ENCODE measurements at regions not wholly inside any gene's neighbourhood (a gene's known extent, or its start where the extent isn't known, plus 50 kb on each side); places are given as distances from the start of the nearest gene placed in this dataset.
A peak's percentile ranks its signal among the peaks of the same experiment; 100 is the strongest.
"Not testable (repeated sequence)": the region's sequence is repeated elsewhere in the genome, so short reads cannot be mapped to it uniquely, and the experiment has no call there.

DNA sequence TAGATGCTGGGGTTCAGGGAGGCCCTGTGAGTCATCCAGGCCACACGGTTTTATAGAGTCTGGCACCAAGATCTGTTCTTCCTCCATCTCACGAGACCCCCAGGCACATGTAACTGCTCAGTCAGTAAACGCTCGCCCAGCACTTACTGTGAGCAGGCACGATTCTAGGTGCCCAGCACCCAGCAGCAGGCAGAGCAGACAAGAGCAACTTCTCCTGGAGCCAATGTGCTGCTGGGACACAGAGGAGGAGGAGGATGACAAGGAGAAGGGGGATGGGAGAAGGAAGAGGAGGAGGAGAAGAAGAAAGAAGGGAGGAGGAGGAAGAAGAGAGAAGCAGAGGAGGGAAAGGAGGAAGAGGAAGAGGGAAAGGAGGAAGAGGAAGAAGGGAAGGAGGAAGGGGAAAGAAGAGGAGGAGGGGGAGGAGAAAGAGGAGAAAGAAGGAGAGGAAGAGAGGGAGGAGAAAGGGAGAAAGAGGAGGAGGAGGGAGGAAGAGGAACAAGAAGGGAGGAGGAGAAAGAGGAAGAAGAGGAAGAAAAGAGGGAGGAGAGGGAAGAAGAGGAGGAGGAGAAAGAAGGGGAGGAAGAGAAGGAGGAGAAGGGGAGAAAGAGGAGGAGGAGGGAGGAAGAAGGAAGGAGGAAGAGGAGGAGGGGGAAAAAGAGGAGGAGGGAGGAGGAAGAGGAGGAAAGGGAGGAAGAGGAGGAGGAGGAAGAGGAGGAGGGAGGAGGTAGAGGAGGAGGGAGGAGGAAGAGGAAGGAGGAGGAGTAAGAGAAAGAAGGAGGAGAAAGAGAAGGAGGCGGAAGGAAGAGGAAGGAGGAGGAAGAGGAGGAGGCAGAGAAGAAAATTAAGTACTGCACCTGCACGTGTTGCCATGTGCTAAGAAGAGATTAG lies 77.6 kb upstream of the RTL6 start:
- no peak for DNase-seq (ENCODE audit: low read depth)

DNA sequence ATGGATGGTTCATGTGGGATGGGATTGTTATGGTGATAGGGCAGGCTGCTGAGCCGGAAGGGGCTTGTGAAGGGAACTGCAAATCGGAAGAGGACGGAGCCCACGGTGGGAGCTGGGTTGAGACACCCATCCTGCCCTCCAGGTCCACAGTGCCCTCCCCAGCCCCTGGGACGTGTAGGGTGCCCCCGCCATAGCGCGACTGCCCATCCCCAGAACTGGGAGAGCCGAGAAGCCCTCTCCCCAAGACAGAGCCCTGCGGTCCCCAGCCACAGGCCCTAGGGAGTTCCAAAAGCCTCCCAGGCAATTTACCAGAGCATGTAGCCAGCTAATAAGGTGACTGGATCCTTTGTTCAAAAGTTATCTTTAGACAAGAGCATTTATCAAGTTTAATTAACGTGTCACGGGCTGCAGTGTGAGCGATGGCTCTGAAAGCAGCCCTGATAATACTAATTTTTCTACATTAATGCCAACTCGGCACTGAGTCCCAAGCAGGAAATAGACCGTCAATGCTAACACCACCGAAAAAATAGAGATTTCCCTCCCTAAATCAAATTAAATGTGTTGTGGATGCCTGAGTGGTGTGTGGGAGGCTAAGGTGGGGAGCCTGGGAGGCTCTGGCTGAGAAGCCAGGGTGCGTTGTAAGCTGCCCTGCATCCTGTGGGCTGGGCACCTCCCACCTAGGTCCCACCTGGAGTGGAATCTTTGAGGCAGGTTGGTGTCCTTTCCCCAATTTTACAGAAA lies 76.8 kb upstream of the RTL6 start:
- no peak for DNase-seq (ENCODE audit: low read depth)

DNA sequence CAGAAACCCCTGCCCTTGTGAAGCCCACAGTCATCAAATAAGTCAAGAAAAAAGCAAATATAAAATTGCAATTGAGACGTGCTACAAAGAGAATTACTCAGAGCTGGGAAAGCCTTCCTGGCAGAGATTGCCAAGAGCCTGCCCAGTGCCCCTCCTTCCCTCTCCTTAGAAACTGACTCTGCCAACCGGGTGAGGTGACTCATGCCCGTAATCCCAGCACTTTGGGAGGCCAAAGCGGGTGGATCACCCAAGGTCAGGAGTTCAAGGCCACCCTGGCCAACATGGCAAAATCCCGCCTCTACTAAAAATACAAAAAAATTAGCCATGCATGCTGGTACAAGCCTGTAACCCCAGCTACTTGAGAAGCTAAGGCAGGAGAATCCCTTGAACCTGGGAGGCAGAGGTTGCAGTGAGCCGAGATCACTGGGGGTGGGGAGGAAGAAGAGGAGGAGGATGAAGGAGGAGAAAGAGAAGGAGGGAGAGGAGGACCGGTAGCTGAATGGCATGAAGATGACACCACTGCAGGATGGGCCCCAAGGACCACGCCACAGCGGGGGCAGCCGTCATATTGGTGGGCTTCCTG lies 76.1 kb upstream of the RTL6 start:
- DNase-seq (ENCODE audit: low read depth): peak; percentile 67

DNA sequence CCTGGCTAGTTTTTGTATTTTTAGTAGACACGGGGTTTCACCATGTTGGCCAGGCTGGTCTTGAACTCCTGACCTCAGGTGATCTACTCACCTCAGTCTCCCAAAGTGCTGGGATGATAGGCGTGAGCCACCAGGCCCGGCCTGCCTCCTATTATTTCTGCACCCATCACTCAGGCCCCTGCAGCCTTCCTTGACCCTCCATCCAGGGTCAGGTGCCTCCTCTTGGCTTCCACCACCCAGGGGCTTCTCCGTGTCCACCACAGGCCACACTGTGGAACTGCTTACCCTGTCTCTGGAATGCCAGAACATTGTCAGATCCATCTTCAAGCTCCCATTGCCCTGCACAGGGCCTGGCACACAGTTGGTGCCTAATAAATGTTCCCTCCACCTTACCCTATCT lies 75.4 kb upstream of the RTL6 start:
- DNase-seq (ENCODE audit: low read depth): no peak

DNA sequence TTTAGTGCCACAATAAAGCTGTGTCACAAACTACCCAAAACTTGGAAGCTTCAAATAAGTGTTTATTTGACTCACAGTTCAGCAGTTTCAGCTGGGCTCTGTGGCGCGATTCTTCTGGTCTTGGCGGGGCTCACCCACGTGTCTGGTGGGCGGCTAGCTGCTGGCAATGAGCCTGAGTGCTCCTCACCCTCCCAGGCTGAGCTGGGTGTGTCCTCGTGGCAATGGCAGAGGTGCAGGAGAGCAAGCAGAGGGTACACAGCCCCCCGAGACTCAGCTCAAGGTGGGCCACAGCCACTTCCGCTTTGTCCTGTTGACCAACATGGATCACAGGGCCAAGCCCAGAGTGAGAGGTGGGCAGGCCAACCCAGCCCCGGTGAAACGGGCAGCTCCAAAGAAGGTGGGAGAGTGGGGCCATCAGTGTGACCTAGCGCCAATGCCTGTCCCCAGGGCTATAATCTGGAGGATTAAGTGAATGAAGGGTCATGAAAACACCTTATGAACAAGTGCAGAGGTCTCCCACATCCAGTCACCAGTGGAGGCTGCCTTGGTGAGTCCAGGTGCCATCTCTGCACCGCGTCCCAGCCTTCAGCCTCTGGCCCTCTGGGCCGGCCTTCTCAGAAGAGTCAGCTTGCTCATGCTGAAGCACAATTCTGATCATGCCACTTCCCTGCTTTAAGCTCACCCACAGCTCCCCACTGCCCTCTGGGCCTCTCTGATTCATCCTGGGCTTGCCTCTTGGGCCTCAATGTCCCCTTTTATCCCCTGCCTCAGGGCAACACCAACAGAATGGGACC lies 74.6 kb upstream of the RTL6 start:
- DNase-seq (ENCODE audit: low read depth): no peak

DNA sequence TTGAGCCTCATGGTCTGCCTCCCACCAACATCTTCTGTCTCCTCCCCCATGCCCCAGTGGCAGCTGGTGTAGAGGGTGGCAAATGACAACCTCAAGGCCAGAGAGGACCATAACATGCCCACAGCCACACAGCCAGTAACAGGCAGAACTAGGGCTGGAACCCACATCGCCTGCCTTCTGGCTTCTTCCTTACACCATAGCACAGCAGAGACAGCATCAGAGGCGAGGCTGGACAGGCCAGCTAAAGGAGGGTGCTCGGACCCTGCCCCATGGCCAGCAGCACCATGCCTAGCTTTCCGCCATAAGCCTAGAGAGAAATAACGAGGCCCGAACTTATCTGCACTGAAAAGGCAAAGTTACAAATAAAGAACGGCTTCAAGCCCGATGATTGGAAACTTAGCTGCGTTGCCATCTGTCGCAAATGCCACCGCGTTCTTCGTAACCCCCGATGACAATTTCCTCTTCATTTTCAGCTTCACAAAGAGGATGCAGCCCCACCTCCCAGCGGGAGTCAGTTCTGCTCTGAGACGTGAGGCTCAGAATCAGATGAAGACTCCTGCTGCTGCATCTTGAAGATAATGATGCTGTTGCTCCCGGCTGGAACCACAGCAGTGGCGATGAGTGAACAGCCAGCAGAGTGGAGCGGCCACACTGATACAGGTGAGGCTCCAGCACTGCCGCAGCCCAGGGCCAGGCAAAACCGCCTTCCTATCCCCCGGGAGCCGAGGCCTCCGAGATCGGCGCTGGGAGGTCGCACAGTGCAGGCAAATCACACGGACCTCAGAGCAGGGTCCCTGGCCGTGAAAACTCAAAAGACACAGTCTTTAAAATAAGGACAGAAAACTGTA lies 73.8 kb upstream of the RTL6 start:
- no peak for DNase-seq (ENCODE audit: low read depth)

DNA sequence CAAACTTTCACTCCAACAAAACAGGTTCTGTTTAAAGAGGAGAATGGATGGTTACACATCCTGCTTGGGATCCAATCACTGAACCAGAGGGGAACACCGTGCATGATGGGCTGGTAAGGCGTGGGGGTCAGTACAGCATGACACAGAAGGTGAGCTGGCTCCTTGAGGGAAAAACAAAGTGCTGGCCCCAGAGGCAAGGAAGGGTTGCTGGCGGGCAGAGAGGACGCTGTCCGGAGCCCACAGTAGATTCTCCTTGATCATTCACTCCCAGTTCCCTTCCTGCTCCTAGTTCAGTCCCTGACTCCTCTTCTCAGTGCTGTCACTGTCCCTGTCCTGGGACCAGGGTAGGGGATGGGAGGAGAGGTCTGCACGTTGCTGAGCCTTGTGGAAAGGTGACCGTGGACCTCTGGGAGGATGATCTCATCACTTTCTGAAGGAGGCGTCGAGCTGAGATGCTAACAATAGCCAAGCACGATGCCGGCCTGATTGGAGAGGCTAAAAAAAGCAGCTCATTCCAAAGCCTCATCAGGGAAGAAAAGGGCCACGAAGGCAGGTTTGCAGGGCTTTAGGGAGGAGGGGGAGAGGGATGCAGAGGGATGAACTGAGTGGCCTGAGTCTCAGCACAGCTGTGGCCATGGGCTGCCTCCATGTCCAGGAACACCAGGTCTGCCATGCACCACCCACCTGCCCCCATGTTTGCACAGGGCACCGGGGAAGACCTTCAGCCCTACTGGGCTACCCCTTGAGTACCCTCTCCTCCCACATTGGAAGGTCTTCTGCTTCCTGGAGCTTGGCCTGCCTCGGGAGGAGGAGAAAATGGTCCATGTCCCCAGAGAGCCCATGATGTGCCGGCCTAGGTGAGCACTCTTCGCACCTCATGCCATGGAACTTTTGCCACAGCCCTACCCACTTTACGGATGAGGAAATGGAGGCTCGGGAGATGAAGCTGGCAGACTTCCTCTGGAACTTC lies 72.7 kb upstream of the RTL6 start:
- no peak for DNase-seq (ENCODE audit: low read depth)

DNA sequence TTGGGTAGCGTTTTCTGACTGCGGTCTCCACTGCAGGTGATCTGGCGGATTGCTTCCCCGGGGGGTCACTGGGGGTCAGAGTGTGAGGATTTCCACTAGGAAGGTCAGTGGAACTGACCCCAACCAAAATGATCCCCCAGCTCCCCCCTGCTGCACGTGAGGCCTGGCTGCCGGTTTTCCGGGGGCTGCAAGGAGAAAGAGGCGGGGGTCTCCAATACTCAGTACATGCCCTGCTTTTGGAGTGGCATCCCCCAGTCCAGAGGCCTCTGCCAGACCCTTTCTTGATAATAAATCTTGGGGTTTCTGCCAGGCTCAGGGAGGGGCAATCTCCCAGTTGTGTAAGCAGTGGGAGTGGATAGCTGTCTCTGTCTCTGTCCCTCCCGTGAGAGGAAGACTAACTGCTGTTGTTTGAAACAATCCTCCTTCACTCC lies 71.5 kb upstream of the RTL6 start:
- DNase-seq (ENCODE audit: low read depth): no peak

DNA sequence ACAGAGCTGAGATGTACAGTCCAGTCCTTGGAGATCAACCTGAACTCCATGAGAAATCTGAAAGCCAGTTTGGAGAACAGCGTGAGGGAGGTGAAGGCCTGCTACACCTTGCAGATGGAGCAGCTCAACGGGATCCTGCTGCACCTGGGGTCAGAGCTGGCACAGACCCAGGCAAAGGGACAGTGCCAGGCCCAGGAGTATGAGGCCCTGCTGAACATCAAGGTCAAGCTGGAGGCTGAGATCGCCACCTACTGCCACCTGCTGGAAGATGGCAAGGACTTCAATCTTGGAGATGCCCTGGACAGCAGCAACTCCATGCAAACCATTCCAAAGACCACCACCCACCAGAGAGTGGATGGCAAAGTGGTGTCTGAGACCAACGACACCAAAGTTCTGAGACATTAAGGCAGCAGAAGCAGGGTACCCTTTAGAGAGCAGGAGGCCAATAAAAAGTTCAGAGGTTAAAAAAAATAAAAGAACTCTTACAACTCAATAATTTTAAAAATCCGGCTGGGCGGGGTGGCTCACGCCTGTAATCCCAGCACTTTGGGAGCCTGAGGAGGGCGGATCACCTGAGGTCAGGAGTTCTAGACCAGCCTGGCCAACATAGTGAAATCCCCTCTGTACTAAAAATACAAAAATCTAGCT lies 69.9 kb upstream of the RTL6 start:
- peak; percentile 21 for DNase-seq (ENCODE audit: low read depth)

DNA sequence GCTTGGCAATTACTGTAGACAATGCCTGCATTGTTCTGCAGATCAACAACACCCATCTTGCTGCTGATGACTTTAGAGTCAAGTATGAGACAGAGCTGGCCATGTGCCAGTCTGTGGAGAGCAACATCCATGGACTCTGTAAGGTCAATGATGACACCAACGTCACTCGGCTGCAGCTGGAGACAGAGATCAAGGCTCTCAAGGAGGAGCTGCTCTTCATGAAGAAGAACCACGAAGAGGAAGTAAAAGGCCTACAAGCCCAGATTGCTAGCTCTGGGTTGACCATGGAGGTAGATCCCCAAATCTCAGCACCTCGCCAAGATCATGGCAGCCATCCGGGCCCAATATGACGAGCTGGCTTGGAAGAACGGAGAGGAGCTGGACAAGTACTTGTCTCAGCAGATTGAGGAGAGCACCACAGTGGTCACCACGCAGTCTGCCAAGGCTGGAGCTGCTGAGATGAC lies 69.4 kb upstream of the RTL6 start:
- not testable (repeated sequence) for DNase-seq (ENCODE audit: low read depth)

DNA sequence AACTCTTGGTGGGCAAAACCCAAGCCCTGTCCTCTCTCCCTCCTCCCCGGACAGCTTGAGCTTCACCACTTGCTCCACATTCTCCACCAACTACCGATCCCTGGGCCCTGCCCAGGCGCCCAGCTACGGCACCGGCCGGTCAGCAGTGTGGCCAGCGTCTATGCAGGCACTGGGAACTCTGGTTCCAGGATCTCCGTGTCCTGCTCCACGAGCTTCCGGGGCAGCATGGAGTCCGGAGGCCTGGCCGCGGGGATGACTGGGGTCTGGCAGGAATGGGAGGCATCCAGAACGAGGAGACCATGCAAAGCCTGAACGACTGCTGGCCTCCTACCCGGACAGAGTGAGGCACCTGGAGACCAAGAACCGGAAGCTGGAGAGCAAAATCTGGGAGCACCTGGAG lies 68.9 kb upstream of the RTL6 start:
- DNase-seq (ENCODE audit: low read depth): no peak

DNA sequence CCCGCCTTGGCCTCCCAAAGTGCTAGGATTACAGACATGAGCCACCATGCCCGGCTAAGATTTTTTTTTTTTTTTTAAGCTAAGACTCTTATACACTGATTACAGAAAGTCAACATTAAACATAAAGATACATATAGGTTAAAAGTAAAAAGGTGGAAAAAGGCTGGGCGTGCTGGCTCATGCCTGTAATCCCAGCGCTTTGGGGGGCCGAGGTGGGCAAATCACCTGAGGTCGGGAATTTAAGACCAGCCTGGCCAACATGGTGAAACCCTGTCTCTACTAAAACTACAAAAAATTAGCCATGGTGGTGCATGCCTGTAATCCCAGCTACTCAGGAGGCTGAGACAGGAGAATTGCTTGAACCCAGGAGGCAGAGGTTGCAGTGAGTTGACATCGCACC lies 64.6 kb upstream of the RTL6 start:
- DNase-seq (ENCODE audit: low read depth): not testable (repeated sequence)

DNA sequence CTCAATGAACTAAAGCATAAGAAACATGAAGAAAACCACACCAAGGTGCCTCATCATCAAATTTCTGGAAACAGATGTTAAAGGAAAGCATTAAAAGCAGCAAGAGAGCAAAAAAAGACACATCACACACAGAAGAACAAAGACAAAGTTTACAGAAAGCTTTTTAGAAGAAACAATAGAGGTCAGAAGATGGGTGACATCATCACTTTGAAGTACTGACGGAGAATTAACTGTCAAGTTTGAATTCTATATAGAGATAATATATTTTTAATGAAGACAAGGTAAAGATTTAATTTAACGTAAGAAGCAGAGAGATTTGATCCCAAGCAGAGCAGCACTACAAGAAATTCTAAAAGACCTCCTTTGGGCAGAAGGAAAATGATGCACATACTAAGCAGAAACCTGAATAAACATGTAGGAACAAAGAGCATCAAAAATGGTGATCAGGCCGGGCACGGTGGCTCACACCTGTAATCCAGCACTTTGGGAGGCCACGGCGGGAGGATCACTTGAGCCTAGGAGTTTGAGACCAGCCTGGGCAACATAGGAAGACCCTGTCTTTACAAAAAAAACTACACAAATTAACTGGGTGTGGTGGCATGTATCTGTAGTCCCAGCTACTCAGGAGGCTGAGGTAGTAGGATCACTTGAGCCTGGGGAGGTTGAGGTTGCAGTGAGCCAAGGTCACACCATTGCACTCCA lies 63.3 kb upstream of the RTL6 start:
- DNase-seq (ENCODE audit: low read depth): no peak

DNA sequence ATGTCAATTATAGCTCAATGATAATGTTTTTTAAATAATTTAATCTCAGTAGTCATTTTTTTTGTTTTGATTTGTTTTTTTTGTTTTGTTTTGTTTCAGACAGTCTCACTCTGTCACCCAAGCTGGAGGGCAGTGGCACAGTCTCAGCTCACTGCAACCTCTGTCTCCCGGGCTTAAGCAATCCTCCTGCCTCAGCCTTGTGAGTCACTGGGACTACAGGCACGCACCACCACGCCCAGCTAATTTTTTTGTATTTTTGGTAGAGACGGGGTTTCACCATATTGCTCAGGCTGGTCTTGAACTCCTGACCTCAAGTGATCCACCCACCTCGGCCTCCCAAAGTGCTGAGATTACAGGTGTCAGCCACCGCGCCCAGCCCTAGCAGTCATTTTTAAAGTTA lies 60.6 kb upstream of the RTL6 start:
- DNase-seq (ENCODE audit: low read depth): not testable (repeated sequence)

DNA sequence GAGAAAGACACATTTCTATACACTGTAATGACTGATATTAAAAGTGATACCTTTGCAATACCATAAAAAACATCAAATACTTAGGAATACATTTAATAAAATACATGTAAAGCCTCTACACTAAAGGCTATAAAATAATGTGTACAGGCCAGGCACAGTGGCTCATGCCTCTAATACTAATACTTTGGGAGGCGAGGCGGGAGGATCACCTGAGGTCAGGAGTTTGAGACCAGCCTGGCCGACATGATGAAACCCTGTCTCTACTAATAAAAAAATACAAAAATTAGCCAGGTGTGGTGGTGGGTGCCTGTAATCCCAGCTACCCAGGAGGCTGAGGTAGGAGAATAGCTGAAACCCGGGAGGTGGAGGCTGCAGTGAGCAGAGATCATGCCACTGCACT lies 59.8 kb upstream of the RTL6 start:
- DNase-seq (ENCODE audit: low read depth): not testable (repeated sequence)

DNA sequence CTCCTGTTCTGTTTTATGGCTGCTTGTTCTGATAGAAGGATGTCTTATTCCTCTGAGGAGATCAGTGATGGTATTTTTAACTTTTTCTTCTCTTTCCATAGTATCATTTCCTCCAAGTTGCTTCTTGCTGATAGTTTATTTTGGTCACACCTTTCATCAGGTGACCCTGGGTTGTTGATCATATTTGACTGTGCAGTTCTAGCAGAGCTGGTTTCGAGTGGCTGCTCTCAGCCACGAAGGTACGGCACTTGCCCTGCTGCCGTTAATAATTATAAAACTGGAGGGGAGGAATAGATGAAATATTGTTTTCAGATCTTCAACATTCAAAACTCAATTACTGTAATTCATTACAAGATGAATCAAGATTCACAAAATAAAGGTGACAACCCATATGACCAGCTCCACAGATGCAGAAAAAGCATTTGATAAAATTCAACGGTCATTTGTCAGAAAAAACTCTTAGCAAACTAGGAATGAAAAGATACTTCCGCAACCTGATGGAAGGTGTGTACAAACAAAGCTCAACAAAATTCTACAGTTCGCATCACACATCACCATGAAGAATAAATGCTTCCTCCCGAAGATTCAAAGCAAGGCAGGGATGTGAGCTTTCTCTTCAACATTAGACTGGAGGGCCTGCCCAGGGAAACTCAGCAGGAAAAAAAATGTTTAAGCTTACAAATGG lies 59.2 kb upstream of the RTL6 start:
- DNase-seq (ENCODE audit: low read depth): no peak

DNA sequence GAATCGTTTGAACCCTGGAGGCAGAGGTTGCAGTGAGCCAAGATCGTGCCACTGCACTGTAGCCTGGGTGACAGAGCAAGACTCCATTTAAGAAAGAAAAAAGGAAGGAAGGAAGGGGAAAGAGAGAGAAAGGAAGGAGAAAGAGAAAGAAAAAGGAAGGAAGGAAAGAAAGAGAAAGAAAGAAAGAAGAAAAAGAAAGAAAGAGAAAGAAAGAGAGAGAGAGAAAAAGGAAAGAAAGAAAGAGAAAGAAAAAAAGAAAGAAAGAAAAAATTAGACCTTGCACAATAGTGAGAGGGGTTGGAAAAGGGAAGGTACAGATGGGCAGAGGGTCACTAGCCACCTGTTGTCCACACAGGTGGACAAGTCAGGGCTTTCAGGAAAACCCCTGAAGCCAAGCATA lies 57.6 kb upstream of the RTL6 start:
- DNase-seq (ENCODE audit: low read depth): no peak

DNA sequence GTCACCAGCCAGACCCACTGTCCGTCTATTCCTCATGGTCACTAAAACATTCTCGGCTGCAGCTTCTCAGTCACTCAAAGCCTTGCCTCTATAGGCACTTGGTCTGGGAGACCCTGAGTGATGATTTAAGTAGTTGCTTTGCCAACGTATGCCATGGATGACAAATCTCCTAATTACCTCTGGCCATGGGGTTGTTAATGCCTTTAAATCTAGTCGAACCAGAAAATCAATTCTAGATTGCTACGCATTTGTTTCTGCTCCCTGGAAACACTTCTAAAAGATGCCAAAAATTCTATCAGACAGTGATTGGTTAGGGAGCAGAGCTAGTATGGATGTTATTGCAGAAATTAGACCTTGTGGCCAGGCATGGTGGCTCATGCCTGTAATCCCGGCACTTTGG lies 57.0 kb upstream of the RTL6 start:
- DNase-seq (ENCODE audit: low read depth): no peak

Data from fibroblast of the conjunctiva (primary cell).